GM12891 (cell line): ENCODE measurements at regions not wholly inside any gene's neighbourhood (a gene's known extent, or its start where the extent isn't known, plus 50 kb on each side); places are given as distances from the start of the nearest gene placed in this dataset.

Experiments
- DNase-seq: peaks from one replicate; pipeline ENCODE4 v3.0.0; 2011; ENCODE audit warnings: low spot score; ENCODE audit not compliant: insufficient read length
- FAIRE-seq: peaks from 2 replicates; lab custom pipeline; 2011; peaks lifted over from hg19 to GRCh38; lab: Jason Lieb, UNC
- PAX5 ChIP-seq: IDR thresholded peaks from 2 replicates; pipeline ENCODE4 v1.6.1; 2011; ENCODE audit warnings: low read length, moderate library complexity, mild to moderate bottlenecking; ENCODE audit not compliant: insufficient read depth, severe bottlenecking
- POLR2A ChIP-seq: IDR thresholded peaks from 2 replicates; pipeline ENCODE4 v1.6.1; 2011; ENCODE audit warnings: low read depth, low read length, control low read depth
- POLR2AphosphoS5 ChIP-seq: IDR thresholded peaks from 2 replicates; pipeline ENCODE4 v1.6.1; 2011; ENCODE audit warnings: low read depth, low read length, control low read depth
- POU2F2 ChIP-seq: IDR thresholded peaks from 2 replicates; pipeline ENCODE4 v1.6.1; 2011; ENCODE audit warnings: low read depth, mild to moderate bottlenecking, control low read depth, low read length, moderate library complexity
- SPI1 ChIP-seq: IDR thresholded peaks from 2 replicates; pipeline ENCODE4 v1.6.1; 2011; ENCODE audit warnings: low read depth, low read length, control low read depth
- TAF1 ChIP-seq: IDR thresholded peaks from 2 replicates; pipeline ENCODE4 v1.6.1; 2011; ENCODE audit warnings: low read depth, low read length, control low read depth

GRCh38 chr5:6222899-6223298 is 155.4 kb downstream of the MED10 start:
- FAIRE-seq (no peak), DNase-seq (no peak)
- no peak for TF ChIP-seq POLR2AphosphoS5
- TF ChIP-seq SPI1: no peak
- no peak for TF ChIP-seq POLR2A
- no peak for TF ChIP-seq POU2F2

- TF ChIP-seq SPI1 (no peak), POU2F2 (no peak), POLR2A (no peak), TAF1 (no peak), POLR2AphosphoS5 (no peak), PAX5 (no peak)
- DNase-seq (no peak), FAIRE-seq (no peak)
These were observed 156.2 kb downstream of the MED10 start for GRCh38 chr5:6222121-6222520.

GRCh38 chr5:6221141-6221626 is 157.2 kb downstream of the MED10 start:
- FAIRE-seq (no peak), DNase-seq (no peak)
- no peak for TF ChIP-seq POU2F2
- no peak for TF ChIP-seq TAF1

- TF ChIP-seq POLR2AphosphoS5: no peak
- TF ChIP-seq POU2F2: no peak
- TF ChIP-seq POLR2A: no peak
- no peak for TF ChIP-seq SPI1
These were observed 157.8 kb downstream of the MED10 start for GRCh38 chr5:6220346-6221088.

GRCh38 chr5:6218517-6218916 is 159.8 kb downstream of the MED10 start:
- DNase-seq (no peak), FAIRE-seq (no peak)
- TF ChIP-seq POU2F2 (no peak), POLR2A (no peak), TAF1 (no peak), SPI1 (no peak), POLR2AphosphoS5 (no peak), PAX5 (no peak)

More at GRCh38 chr5:6220346-6221088, 157.8 kb downstream of the MED10 start:
- FAIRE-seq (no peak), DNase-seq (no peak)

GRCh38 chr5:6218116-6218515 is 160.2 kb downstream of the MED10 start:
- FAIRE-seq (no peak), DNase-seq (no peak)
- TF ChIP-seq POU2F2 (no peak), SPI1 (no peak), POLR2AphosphoS5 (no peak), PAX5 (no peak), TAF1 (no peak), POLR2A (no peak)

GRCh38 chr5:6216471-6217075 is 161.8 kb downstream of the MED10 start:
- no peak for TF ChIP-seq POLR2A
- no peak for TF ChIP-seq POLR2AphosphoS5
- TF ChIP-seq POU2F2: no peak
- no peak for TF ChIP-seq PAX5
- TF ChIP-seq TAF1: no peak
- TF ChIP-seq SPI1: no peak
- FAIRE-seq (no peak), DNase-seq (no peak)

- no peak for FAIRE-seq
- TF ChIP-seq POLR2A (no peak), PAX5 (no peak), POLR2AphosphoS5 (no peak), SPI1 (no peak), POU2F2 (no peak)
These were observed 162.5 kb downstream of the MED10 start for GRCh38 chr5:6215891-6216290.

GRCh38 chr5:6212244-6212643 is 166.1 kb downstream of the MED10 start:
- no peak for TF ChIP-seq PAX5
- no peak for TF ChIP-seq POLR2AphosphoS5
- TF ChIP-seq SPI1: no peak
- no peak for TF ChIP-seq POLR2A
- TF ChIP-seq TAF1: no peak
- no peak for TF ChIP-seq POU2F2
- FAIRE-seq (no peak), DNase-seq (no peak)

More at GRCh38 chr5:6215891-6216290, 162.5 kb downstream of the MED10 start:
- DNase-seq: no peak
